GM12872 (cell line): ENCODE measurements at regions not wholly inside any gene's neighbourhood (a gene's known extent, or its start where the extent isn't known, plus 50 kb on each side); places are given as distances from the start of the nearest gene placed in this dataset.

Experiments
- CTCF ChIP-seq: IDR thresholded peaks from 3 replicates; pipeline ENCODE4 v1.5.1; 2011; ENCODE audit warnings: low read depth, mild to moderate bottlenecking, low read length, moderate library complexity; ENCODE audit not compliant: insufficient read depth

GRCh38 chr3:94564247-94564646 lies 501.4 kb downstream of the NSUN3 start:
- TF ChIP-seq CTCF: no peak

GRCh38 chr3:94568041-94568440 lies 505.2 kb downstream of the NSUN3 start:
- TF ChIP-seq CTCF: no peak

- no peak for TF ChIP-seq CTCF
Observed at GRCh38 chr3:94573337-94573736, 510.5 kb downstream of the NSUN3 start.

GRCh38 chr3:94587291-94587690 lies 524.4 kb downstream of the NSUN3 start:
- TF ChIP-seq CTCF: no peak

- no peak for TF ChIP-seq CTCF
Observed at GRCh38 chr3:94593526-94594150, 530.8 kb downstream of the NSUN3 start.

GRCh38 chr3:94596141-94596540 lies 533.3 kb downstream of the NSUN3 start:
- TF ChIP-seq CTCF: no peak

GRCh38 chr3:94596887-94597566 lies 534.2 kb downstream of the NSUN3 start:
- TF ChIP-seq CTCF: no peak

- TF ChIP-seq CTCF: no peak
Observed at GRCh38 chr3:94607778-94608177, 544.9 kb downstream of the NSUN3 start.
